ENCODE measurements at regions not wholly inside any gene's neighbourhood (a gene's known extent, or its start where the extent isn't known, plus 50 kb on each side); places are given as distances from the start of the nearest gene placed in this dataset.

GRCh38 chr11:33514079-33514925 is 186.3 kb downstream of the C11orf91 start:
- no peaks in the 10 kb centered on the region for H3K9me3 Mint-ChIP-seq
- CTCF ChIA-PET: interaction anchor here (1.1 kb wide), 1 partner anchor 11 kb away, joined by 3 read pairs; no protein-coding TSS in a partner anchor
- peaks cover 11% of the 10 kb centered on the region for H3K27me3 Mint-ChIP-seq
- ATAC-seq (no peak), DNase-seq (no peak)
- POLR2A ChIA-PET: no interaction called here
- no peak overlapping the region for H3K4me3 Mint-ChIP-seq
- H3K36me3 Mint-ChIP-seq (ENCODE audit: low read depth): no peaks in the 10 kb centered on the region
- H3K4me1 Mint-ChIP-seq (ENCODE audit: low read depth): no peaks in the 10 kb centered on the region
- H3K27ac Mint-ChIP-seq: no peak overlapping the region
- no peak for TF ChIP-seq CTCF (IDR thresholded peaks at IDR 0.05)
- intact Hi-C loops (cut with micrococcal nuclease): no loop called here

DNA sequence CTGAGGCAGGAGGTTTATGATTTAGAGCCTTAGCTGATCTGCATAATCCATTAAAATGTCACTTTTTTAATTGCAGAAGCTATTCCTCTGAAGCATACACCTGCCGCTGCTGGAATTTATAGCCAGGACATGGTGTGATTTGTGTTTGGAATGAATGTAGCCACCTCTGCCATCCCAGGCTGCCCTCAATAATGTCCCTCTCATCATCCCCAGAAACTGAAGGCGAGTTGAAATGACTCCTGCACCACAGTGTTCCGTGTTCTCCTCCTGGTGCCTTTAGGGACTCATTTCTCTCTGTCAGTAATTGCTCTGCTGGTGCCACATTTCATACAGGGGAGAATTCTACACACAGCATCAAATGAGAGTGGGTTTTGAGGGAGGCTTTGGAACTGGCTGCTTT is 191.0 kb downstream of the C11orf91 start:
- CTCF ChIA-PET: no interaction called here
- POLR2A ChIA-PET: no interaction called here
- no peaks in the 10 kb centered on the region for H3K9me3 Mint-ChIP-seq
- intact Hi-C loops (cut with micrococcal nuclease): no loop called here
- no peaks in the 10 kb centered on the region for H3K36me3 Mint-ChIP-seq (ENCODE audit: low read depth)
- no peak overlapping the region for H3K4me3 Mint-ChIP-seq
- peaks cover 8% of the 10 kb centered on the region for H3K27me3 Mint-ChIP-seq
- no peak for TF ChIP-seq CTCF (IDR thresholded peaks at IDR 0.05)
- H3K4me1 Mint-ChIP-seq (ENCODE audit: low read depth): no peaks in the 10 kb centered on the region
- ATAC-seq (no peak), DNase-seq (no peak)
- no peak overlapping the region for H3K27ac Mint-ChIP-seq

- Mint-ChIP-seq H3K9me3 (no peaks in the 10 kb centered on the region), H3K27me3 (peaks cover 3% of the 10 kb centered on the region), H3K36me3 (ENCODE audit: low read depth) (no peaks in the 10 kb centered on the region), H3K4me3 (no peak overlapping the region), H3K27ac (no peak overlapping the region), H3K4me1 (ENCODE audit: low read depth) (no peaks in the 10 kb centered on the region)
- ATAC-seq (no peak), DNase-seq (no peak)
- ChIA-PET CTCF (no interaction called here), POLR2A (no interaction called here)
- no peak for TF ChIP-seq CTCF (IDR thresholded peaks at IDR 0.05)
- intact Hi-C loops (cut with micrococcal nuclease): no loop called here
These were observed 192.7 kb downstream of the C11orf91 start for GRCh38 chr11:33507967-33508366.

GRCh38 chr11:33507356-33507755 is 193.3 kb downstream of the C11orf91 start:
- Mint-ChIP-seq H3K36me3 (ENCODE audit: low read depth) (no peaks in the 10 kb centered on the region), H3K27me3 (peaks cover 2% of the 10 kb centered on the region), H3K4me3 (no peak overlapping the region), H3K4me1 (ENCODE audit: low read depth) (no peaks in the 10 kb centered on the region), H3K9me3 (no peaks in the 10 kb centered on the region), H3K27ac (no peak overlapping the region)
- CTCF ChIA-PET: no interaction called here
- no peak for TF ChIP-seq CTCF (IDR thresholded peaks at IDR 0.05)
- POLR2A ChIA-PET: no interaction called here
- DNase-seq: no peak
- no peak for ATAC-seq
- intact Hi-C loops (cut with micrococcal nuclease): no loop called here

GRCh38 chr11:33505093-33505492 is 195.5 kb downstream of the C11orf91 start:
- TF ChIP-seq CTCF (IDR thresholded peaks at IDR 0.05): no peak
- CTCF ChIA-PET: no interaction called here
- intact Hi-C loops (cut with micrococcal nuclease): no loop called here
- ATAC-seq (no peak), DNase-seq (no peak)
- no peaks in the 10 kb centered on the region for H3K4me1 Mint-ChIP-seq (ENCODE audit: low read depth)
- no peak overlapping the region for H3K4me3 Mint-ChIP-seq
- POLR2A ChIA-PET: no interaction called here
- no peaks in the 10 kb centered on the region for H3K36me3 Mint-ChIP-seq (ENCODE audit: low read depth)
- H3K27me3 Mint-ChIP-seq: peaks cover 4% of the 10 kb centered on the region
- H3K27ac Mint-ChIP-seq: no peak overlapping the region
- H3K9me3 Mint-ChIP-seq: no peaks in the 10 kb centered on the region
